GM18517 (cell line): ENCODE measurements at regions not wholly inside any gene's neighbourhood (a gene's known extent, or its start where the extent isn't known, plus 50 kb on each side); places are given as distances from the start of the nearest gene placed in this dataset.
"Not testable (repeated sequence)": the region's sequence is repeated elsewhere in the genome, so short reads cannot be mapped to it uniquely, and the experiment has no call there.

Experiments
- ATAC-seq: cut with Tn5 transposase; IDR thresholded peaks from one replicate; pipeline ENCODE4 v1.9.1; 2021; ENCODE audit warnings: mild to moderate bottlenecking, moderate library complexity; ENCODE audit not compliant: unreplicated experiment

DNA sequence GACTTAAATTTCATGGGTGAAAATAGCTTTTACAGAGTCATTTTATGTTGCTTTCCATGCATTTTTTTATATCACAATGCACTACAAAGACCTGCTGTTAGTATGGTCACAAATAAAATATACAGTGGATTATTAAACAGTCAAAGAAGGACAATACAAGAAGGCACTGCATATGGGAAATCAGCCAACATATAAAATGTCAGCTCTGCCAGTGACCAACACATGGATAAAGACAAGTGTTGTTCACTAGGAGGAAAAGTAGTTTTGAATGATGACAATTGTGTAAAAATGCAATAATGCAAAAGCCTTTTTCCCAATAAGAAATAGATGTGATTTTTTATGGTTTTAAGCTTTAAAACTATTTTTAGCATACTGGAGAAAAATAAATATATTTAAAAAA, 425.3 kb upstream of the CBLB start:
- ATAC-seq, result no peak

DNA sequence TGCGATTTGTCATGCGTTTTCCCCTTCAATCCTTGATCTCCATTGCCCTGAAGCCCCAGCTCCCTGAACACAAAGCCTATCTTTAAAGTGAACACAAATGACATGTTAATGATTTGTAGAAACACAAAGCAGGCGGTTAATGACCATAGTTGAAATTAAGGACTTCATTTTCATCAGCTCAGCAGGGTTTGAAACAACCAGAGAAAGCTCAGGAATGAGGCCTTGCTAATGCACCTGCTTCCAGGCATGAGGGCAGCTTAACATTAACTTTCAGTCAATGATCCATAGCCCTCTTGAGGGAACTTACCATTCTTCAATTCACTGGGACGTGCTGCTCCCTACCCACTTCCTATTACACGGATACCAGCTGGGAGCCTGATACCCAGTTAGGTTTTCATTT, 427.2 kb upstream of the CBLB start:
- ATAC-seq, result no peak

GRCh38 chr3:106299300-106300098, 430.7 kb upstream of the CBLB start:
- peak; percentile 70 for ATAC-seq

DNA sequence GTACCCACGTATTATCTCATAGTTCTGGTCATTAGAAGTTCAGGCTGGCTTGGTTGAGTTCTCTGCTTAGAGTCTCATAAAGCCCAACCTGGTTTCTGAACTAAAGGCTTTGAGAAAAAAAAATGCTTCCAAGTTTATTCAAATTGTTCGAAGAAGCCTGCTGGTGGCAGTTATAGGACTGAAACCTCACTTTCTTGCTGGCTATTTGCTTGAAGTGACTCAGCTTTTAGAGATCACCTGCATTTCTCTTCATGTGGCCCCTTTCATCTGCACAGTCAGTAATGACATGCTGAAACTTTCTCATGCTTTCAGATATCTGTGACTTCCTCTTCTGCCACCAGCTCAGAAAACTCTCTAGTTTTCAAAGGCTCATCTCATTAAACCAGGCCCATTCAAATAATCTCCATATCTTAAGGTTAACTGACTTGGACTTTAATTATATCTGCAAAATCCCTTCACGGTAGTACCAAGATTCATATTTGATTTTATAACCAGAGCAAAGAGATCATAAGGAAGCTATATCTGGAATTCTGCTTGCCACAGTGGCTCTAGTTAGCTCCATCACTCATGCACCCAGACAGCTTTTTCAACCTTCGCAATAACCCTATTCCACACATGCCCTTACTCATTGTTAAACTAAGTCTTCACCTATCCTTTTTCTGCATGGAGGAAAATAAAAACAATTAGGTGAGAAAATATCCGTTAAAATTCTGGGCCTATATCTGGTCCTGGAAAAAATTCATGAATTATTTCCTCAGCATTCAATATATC, 433.8 kb upstream of the CBLB start:
- ATAC-seq, result peak; percentile 88

DNA sequence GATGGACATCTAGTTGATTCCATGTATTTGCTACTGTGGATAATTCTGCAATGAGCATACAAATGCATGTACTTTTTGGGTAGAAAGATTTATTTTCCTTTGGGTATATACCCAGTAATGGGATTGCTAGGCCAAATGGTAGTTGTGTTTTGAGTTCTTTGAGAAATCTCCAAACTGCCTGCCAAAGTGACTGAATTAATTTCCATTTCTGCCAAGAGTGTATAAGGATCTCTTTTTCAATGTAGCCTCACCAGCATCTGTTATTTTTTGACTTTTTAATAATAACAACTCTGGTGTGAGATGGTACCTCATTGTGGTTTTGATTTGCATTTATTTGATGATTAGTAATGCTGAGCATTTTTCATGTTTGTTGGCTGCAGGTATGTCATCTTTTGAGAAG, 435.0 kb upstream of the CBLB start:
- ATAC-seq, result no peak

- ATAC-seq, result no peak
Measured at GRCh38 chr3:106305127-106305526, 436.3 kb upstream of the CBLB start.

DNA sequence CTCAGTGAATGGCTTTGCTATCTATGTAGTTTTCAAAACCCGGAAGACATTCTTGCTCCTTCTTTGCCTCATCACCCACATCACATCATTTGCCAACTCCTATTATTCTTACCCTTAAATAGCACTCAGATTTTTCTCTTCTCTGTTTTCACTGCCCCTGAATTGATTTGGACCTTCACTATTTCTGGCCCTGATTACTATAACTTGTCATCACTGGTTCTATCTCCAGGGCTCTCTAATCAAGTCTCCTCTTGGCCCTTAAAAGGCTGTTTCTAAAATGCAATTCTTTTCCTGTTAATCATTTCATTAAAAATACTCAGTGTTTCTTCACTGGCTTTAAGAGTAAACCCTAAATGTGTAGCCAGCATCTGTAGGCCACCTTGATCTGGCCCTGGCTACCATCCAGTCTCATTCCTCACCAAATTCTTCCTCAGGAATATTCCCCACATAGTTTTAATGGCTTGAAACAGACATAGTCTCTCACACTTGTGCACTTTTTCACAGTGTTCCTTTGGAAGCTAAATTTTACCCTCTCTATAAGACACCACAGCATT, 437.1 kb upstream of the CBLB start:
- ATAC-seq, result no peak

- ATAC-seq, result no peak
Measured at GRCh38 chr3:106309274-106309673, 440.5 kb upstream of the CBLB start.

GRCh38 chr3:106309798-106310197, 441.0 kb upstream of the CBLB start:
- not testable (repeated sequence) for ATAC-seq

DNA sequence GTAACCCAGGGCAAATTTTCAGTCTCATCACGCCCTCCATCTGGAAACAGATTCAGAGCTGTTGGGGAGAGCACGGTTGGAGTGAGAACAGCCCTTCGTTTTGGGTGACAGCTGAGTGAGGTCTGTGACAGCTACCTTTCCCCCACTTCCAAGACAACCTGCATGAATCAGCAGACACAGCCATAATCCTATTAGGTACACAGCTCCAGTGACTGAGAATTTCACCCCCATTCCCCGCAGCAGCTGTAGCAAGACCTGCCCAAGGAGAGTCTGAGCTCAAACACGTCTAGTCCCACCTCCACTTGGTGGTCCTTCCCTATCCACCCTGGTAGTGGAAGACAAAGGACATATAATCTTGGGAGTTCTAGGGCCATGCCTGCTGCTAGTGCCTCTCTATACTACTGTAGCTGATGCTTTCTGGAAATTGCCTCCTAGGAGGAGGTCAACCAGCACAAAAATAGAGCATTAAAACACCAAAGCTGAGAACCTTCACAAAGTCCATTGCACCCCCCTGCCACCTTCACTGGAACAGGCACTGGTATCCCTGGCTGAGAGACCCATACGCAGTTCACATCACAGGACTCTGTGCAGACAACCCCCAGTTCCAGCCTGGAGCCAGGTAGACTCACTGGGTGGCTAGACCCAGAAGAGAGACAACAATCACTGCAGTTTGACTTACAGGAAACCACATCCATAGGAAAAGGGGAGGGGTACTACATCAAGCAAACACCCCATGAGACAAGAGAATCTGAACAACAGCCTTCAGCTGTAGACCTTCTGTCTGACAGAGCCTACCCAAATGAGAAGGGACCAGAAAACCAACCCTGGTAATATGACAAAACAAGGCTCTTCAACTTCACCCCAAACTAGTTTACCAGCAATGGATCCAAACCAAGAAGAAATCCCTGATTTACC, 448.6 kb upstream of the CBLB start:
- no peak for ATAC-seq

- ATAC-seq, result not testable (repeated sequence)
Measured at GRCh38 chr3:106321438-106321837, 452.6 kb upstream of the CBLB start.

DNA sequence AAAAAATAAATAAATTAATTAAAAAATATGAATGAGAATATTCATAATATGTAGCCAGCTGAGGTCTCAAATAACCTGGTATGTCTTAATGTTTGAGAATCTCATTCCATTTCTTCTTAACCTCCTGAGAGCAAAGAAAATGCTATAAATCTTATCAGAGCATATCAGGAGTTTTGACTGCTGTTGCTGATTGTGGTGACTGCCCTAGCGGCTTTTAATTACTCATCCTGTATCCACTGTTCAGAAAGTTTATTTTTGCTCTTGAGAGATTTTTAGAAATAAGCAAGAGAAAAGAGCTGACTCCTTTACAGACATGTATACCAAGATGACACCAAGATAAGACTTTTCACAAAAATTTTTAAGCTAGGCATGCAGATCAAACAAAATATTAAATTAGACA, 454.8 kb upstream of the CBLB start:
- no peak for ATAC-seq

DNA sequence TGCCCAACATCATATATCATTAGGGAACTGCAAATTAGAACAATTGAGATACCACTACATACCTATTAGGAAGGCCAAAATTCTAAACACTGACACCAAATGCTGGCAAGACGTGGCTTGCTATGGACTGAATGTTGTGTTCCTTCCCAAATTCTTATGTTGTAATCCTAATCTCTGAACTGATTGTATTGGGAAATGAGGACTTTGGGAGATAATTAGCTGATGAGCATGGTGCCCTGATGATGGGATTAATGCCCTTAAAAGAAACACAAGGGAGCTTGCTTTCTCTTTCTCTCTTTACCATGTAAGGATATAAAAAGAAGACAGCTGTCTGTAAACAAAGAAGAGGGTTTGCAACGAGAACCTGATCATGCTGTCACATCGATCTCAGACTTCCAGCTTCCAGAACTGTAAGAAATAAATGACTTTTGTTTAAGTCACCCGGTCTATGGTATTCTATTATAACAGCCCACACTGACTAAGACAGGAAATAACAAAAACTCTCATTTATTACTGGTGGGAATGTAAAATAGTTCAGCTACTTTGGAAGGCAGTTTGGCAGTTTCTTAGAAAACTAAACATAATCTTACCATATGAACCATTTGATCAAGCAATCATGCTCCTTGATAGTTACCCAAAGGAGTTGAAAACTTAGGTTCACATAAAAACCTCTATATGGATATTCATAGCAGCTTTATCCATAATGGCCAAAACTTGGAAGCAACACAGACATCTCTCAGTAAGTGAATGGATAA, 458.3 kb upstream of the CBLB start:
- no peak for ATAC-seq

DNA sequence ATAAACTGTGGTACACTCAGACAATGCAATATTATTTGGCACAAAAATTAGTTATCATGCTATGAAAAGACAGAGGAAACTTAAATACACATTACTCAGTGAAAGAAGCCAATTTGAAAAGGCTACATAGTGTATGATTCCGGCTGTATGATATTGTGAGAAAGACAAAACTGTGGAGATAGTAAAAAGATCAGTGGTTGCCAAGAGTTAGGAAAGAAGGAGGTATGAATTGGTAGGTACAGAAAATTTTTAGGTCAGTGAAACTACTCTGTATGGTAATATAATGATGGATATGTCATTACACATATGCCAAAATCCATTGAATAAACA, 458.8 kb upstream of the CBLB start:
- ATAC-seq, result no peak

GRCh38 chr3:106328224-106328623, 459.4 kb upstream of the CBLB start:
- no peak for ATAC-seq

DNA sequence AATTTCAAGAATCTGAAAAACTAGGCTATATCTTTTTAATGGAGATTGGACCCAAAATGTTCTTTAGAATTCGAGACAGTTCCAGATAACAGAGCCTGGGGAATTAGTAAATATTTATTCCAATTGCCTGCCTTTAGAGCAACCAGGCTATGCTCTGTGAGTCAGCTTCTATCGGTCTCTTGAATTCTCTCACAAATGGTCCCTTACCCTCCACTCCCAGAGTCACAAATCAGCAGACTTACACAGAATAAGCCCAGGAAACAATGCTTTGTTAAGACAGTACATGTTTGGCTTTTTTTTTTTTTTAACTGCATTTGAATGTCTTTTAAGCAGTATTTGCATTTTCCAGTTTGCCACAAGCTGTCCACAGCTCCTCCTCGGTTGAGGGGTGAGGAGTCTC, 460.7 kb upstream of the CBLB start:
- ATAC-seq, result no peak

GRCh38 chr3:106331636-106332035, 462.8 kb upstream of the CBLB start:
- ATAC-seq, result no peak

GRCh38 chr3:106332129-106332528, 463.3 kb upstream of the CBLB start:
- no peak for ATAC-seq

DNA sequence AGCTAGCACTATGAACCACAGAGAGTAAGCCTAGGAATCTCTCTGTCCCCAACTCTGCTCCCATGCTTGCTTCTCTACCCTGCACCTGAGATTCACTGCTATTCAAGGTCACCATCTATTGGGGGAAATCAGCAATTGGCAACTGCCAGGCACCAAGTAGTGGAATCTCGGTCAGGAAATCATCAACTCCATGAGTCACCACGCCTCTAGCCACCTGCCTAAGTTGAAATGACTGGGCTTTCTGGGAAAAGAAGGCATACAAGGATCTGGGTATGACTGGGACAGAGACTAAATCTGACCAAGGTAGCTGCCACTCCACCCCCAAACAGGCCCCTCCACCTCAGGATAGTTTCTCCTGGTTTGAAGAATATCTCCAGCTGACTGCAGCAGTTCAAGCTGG, 464.1 kb upstream of the CBLB start:
- no peak for ATAC-seq

GRCh38 chr3:106333911-106334618, 465.3 kb upstream of the CBLB start:
- peak; percentile 63 for ATAC-seq
